Activated CD4-positive, alpha-beta T cell treated with anti-CD3 and anti-CD28 coated beads, Interleukin-2, amount 10 ng/mL, durations not matched to agents 7 days and 5 days (primary cell): ENCODE measurements at regions not wholly inside any gene's neighbourhood (a gene's known extent, or its start where the extent isn't known, plus 50 kb on each side); places are given as distances from the start of the nearest gene placed in this dataset.

Source experiments
- CTCF ChIA-PET: fragments of 350-600 bp; sonication (Branson Sonifier 250); formaldehyde crosslinking; loops from one replicate; lab custom pipeline; 2021; ENCODE audit warnings: antibody characterized with exemption; lab: Charles Lee
- POLR2A ChIA-PET: fragments of 350-600 bp; sonication (Branson Sonifier 250); formaldehyde crosslinking; loops from one replicate; lab custom pipeline; 2021; ENCODE audit warnings: antibody characterized with exemption; lab: Charles Lee
- DNase-seq: peaks from one replicate; pipeline ENCODE4 v3.0.0-alpha.2; 2020
- H3K27ac Mint-ChIP-seq: one replicate; pipeline ENCODE4 v1.8.0; 2021; ENCODE audit warnings: mild to moderate bottlenecking, moderate library complexity, mixed read lengths
- H3K27me3 Mint-ChIP-seq: one replicate; pipeline ENCODE4 v1.8.0; 2021; ENCODE audit warnings: mixed read lengths
- H3K36me3 Mint-ChIP-seq: one replicate; pipeline ENCODE4 v1.8.0; 2021; ENCODE audit warnings: low read depth, mixed read lengths
- H3K4me1 Mint-ChIP-seq: one replicate; pipeline ENCODE4 v1.8.0; 2021; ENCODE audit warnings: mixed read lengths
- H3K4me3 Mint-ChIP-seq: one replicate; pipeline ENCODE4 v1.8.0; 2021; ENCODE audit warnings: mild to moderate bottlenecking, moderate library complexity, mixed read lengths
- H3K9me3 Mint-ChIP-seq: one replicate; pipeline ENCODE4 v1.8.0; 2021; ENCODE audit warnings: mixed read lengths

DNA sequence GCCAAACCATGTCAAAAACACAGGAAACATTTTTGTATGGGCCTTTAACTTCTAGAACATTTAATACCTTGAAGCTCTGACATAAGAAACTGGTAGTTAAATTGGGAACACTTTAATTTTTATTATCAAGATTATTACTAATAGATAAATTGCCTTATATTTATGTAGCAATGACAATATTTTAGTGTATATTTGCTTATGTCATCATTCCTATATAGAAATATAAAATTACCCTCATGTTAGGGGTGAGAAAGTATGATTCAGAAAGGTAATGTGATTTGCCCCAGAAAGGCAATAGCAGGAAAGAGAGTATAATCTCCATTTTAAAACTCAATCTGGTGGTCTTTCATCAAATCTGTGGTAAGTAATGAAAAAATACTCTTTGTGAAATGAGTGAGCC lies 147.4 kb downstream of the IL15 start:
- CTCF ChIA-PET = no interaction called here
- Mint-ChIP-seq H3K36me3 (no peaks in the 10 kb centered on the region), H3K27me3 (peaks cover 2% of the 10 kb centered on the region), H3K27ac (no peak overlapping the region), H3K9me3 (no peaks in the 10 kb centered on the region), H3K4me3 (no peak overlapping the region), H3K4me1 (no peaks in the 10 kb centered on the region)
- POLR2A ChIA-PET = no interaction called here
- DNase-seq = no peak

DNA sequence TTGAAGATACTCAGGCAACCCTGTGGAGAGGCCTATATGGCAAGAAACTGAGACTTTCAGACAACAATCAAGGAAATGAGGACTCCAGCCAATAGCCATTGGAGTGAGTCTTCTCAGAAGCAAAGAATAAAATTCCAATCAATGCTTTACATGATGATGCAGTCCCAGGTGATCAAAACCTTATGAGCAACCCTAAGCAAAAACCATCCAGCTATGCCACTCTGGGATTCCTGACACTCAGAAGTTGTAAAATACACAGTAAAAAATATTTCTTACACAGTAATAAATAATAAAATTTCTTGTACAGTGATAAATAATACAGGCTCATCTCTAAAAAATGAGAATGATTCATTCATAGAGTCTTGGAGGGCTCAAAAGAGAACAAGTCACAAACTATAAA lies 150.6 kb downstream of the IL15 start:
- no peak overlapping the region for H3K27ac Mint-ChIP-seq
- peaks cover 3% of the 10 kb centered on the region for H3K27me3 Mint-ChIP-seq
- CTCF ChIA-PET = no interaction called here
- no peaks in the 10 kb centered on the region for H3K9me3 Mint-ChIP-seq
- H3K36me3 Mint-ChIP-seq = no peaks in the 10 kb centered on the region
- no peak overlapping the region for H3K4me3 Mint-ChIP-seq
- no peaks in the 10 kb centered on the region for H3K4me1 Mint-ChIP-seq
- no peak for DNase-seq
- POLR2A ChIA-PET = no interaction called here

DNA sequence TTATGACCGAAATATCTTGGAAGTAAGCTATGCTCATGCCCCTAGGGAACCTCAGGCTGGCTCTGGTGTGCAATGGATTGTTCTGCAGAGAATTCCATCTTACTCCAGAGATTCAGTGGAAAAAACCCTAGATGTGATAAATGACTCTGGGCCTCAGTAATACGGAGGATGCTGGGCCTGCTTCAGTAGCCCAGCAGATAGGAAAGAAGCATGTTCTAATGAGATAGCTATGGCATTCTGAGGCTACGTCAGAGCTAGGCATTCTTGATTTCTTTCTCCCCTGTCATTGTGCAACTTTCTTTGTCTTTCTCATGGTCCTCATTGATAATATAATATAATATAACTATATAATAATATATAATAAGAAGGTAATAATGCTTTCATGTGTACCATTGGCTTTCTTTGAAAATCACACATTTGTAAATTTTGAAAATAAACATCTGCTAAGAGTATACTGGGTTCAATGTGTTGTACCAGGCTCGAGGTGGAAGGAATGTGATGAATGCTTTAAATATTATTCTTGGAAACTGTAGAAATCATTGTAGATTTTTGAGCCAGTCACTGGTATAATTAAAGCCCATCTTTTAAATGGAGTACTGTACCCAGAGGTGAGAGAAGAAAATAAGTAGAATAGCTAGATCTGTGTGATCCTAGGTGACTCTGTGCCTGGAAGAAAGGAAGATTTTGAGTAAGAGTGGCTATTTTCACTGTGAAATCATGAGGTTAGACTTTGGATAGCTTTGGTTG lies 152.0 kb downstream of the IL15 start:
- POLR2A ChIA-PET = no interaction called here
- Mint-ChIP-seq H3K27ac (no peak overlapping the region), H3K4me3 (no peak overlapping the region), H3K27me3 (peaks cover 6% of the 10 kb centered on the region), H3K36me3 (no peaks in the 10 kb centered on the region), H3K4me1 (no peaks in the 10 kb centered on the region), H3K9me3 (no peaks in the 10 kb centered on the region)
- CTCF ChIA-PET = no interaction called here
- DNase-seq = no peak

- ChIA-PET CTCF (no interaction called here), POLR2A (no interaction called here)
- no peaks in the 10 kb centered on the region for H3K36me3 Mint-ChIP-seq
- no peak for DNase-seq
- no peaks in the 10 kb centered on the region for H3K4me1 Mint-ChIP-seq
- peaks cover 6% of the 10 kb centered on the region for H3K27me3 Mint-ChIP-seq
- H3K4me3 Mint-ChIP-seq = no peak overlapping the region
- H3K9me3 Mint-ChIP-seq = no peaks in the 10 kb centered on the region
- no peak overlapping the region for H3K27ac Mint-ChIP-seq
Observed at GRCh38 chr4:141789716-141790115, 153.3 kb downstream of the IL15 start.

DNA sequence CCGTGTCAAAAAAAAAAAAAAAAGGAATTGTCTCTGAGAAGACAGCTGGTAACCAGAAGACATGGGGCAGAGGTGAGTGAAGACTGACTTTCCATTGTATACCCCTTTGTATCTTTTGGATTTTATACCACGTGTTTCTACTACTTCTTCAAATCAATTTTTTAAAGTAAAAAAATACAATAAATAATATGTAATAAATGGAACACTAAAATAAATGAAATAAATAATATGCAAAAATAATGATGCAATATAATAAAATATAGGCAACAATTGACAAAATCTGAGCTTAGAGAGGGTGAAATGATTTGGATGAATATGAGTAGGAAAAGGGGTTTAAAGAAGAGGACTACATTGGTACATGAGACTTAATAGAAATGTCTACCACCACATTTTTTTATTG lies 155.8 kb downstream of the IL15 start:
- H3K36me3 Mint-ChIP-seq = no peaks in the 10 kb centered on the region
- H3K9me3 Mint-ChIP-seq = no peaks in the 10 kb centered on the region
- DNase-seq = no peak
- no peak overlapping the region for H3K4me3 Mint-ChIP-seq
- POLR2A ChIA-PET = no interaction called here
- peaks cover 4% of the 10 kb centered on the region for H3K27me3 Mint-ChIP-seq
- no peak overlapping the region for H3K27ac Mint-ChIP-seq
- CTCF ChIA-PET = no interaction called here
- H3K4me1 Mint-ChIP-seq = no peaks in the 10 kb centered on the region

DNA sequence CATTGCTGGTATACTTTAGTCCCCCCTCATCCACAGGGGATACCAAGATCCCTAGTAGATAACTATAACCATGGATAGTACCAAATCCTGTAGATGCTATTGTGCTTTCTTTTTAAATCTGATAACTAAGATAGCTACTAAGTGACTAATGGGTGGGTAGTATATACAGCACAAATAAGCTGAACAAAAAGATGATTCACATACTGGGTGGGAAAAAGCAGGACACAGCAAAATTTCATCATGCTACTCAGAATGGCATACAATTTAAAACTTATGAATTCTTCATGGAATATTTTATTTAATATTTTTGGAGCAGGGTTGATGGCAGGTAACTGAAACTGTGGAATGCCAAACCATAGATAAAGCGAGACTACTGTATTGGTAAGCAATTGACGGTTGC lies 161.6 kb downstream of the IL15 start:
- ChIA-PET POLR2A (no interaction called here), CTCF (no interaction called here)
- peaks cover 3% of the 10 kb centered on the region for H3K27me3 Mint-ChIP-seq
- no peak overlapping the region for H3K4me3 Mint-ChIP-seq
- no peaks in the 10 kb centered on the region for H3K9me3 Mint-ChIP-seq
- no peaks in the 10 kb centered on the region for H3K4me1 Mint-ChIP-seq
- H3K27ac Mint-ChIP-seq = no peak overlapping the region
- DNase-seq = no peak
- no peaks in the 10 kb centered on the region for H3K36me3 Mint-ChIP-seq

DNA sequence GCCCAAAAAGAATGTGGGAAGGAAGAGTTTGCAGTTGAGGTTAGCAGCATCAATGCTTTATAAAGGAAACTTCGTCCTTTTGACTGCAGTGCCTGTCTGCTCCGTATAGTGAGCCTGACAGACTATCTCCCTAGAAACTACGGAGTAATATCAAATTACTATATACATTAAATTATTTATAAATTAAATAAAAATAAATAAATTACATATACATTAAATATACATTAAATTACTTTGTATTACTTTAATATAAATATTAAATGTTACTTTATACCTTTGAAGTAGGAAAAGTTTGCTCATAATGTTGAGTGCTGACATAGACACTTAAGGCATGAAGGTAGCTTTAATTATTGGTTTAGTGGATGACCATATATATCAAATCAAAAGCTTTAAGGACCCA lies 165.2 kb downstream of the IL15 start:
- no peaks in the 10 kb centered on the region for H3K4me1 Mint-ChIP-seq
- no peak for DNase-seq
- H3K36me3 Mint-ChIP-seq = no peaks in the 10 kb centered on the region
- peaks cover 3% of the 10 kb centered on the region for H3K27me3 Mint-ChIP-seq
- no peak overlapping the region for H3K27ac Mint-ChIP-seq
- ChIA-PET POLR2A (no interaction called here), CTCF (no interaction called here)
- no peaks in the 10 kb centered on the region for H3K9me3 Mint-ChIP-seq
- no peak overlapping the region for H3K4me3 Mint-ChIP-seq

DNA sequence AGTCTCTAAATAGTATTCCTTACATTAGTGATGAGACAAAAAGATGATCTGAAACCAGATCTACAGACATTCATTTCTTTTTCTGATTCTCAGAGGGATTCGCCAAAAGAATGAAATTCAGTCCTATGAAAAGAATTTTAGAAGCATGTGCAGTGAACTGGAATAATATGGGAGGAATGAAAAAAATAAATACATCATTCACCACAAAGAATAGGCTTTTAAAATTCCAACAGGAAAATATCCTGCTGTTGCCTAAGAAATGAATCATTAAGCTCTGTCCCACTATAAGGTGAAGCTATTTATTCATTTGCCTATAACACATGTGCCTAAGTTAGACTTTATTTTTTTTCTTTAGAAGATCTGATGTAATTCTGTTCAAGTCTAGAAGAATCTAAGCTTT lies 165.9 kb downstream of the IL15 start:
- CTCF ChIA-PET = no interaction called here
- no peaks in the 10 kb centered on the region for H3K36me3 Mint-ChIP-seq
- DNase-seq = no peak

GRCh38 chr4:141804836-141805235 lies 168.5 kb downstream of the IL15 start:
- Mint-ChIP-seq H3K4me1 (no peaks in the 10 kb centered on the region), H3K4me3 (no peak overlapping the region), H3K27ac (no peak overlapping the region), H3K9me3 (no peaks in the 10 kb centered on the region), H3K27me3 (no peaks in the 10 kb centered on the region), H3K36me3 (no peaks in the 10 kb centered on the region)
- DNase-seq = no peak
- POLR2A ChIA-PET = no interaction called here
- CTCF ChIA-PET = no interaction called here

More for the DNA sequence above, 165.9 kb downstream of the IL15 start:
- H3K9me3 Mint-ChIP-seq = no peaks in the 10 kb centered on the region
- no peak overlapping the region for H3K27ac Mint-ChIP-seq
- no peak overlapping the region for H3K4me3 Mint-ChIP-seq
- no peaks in the 10 kb centered on the region for H3K4me1 Mint-ChIP-seq
- POLR2A ChIA-PET = no interaction called here
- H3K27me3 Mint-ChIP-seq = peaks cover 3% of the 10 kb centered on the region

DNA sequence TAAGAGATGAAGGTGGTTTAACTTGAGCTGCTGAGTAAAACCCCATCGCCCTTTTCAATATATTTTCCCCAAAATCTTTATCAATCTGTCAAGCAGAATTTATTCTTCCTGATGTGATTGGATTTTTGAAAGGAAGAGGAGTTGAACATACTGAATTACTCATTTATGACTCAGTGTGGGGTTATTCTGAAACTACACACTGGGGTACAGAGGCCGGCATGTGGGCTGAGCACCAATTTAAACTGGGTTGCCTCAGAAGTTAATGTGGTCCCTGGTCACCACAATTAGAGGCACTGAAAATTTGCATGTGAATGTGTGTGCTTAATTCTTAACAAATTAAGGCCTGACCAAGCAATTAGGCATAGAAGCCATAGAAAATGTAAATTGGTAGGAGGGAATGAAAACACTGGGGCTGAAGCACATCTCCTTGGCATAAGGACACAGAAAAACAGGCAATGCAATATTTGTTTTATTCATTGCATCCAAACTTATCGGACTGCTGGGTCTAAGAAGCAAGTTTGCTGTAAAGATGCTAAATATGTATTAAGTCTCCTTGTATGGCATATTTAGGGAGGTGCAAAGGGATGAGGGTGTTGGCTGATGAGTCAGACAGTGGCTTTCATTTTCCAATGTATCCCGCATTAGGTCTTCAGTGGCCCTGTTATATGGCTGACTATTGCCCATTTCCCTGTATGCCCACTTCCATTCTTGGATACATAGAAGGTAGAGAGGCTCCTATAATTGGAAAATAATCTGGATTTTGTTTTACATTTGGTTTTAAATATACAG lies 170.9 kb downstream of the IL15 start:
- no peak for DNase-seq
- ChIA-PET CTCF (interaction anchor here (0.8 kb wide), 1 partner anchor 11 kb away, joined by 3 read pairs; no protein-coding TSS in a partner anchor), POLR2A (no interaction called here)
- Mint-ChIP-seq H3K27me3 (no peaks in the 10 kb centered on the region), H3K36me3 (no peaks in the 10 kb centered on the region), H3K9me3 (no peaks in the 10 kb centered on the region), H3K4me3 (no peak overlapping the region), H3K4me1 (no peaks in the 10 kb centered on the region), H3K27ac (no peak overlapping the region)

- POLR2A ChIA-PET = no interaction called here
- no peak for DNase-seq
- Mint-ChIP-seq H3K4me1 (no peaks in the 10 kb centered on the region), H3K9me3 (no peaks in the 10 kb centered on the region), H3K4me3 (no peak overlapping the region), H3K27me3 (peaks cover 2% of the 10 kb centered on the region), H3K36me3 (no peaks in the 10 kb centered on the region), H3K27ac (no peak overlapping the region)
- CTCF ChIA-PET = no interaction called here
Observed at GRCh38 chr4:141810038-141810711, 173.8 kb downstream of the IL15 start.

GRCh38 chr4:141810712-141811375 lies 174.5 kb downstream of the IL15 start:
- H3K27me3 Mint-ChIP-seq = peaks cover 2% of the 10 kb centered on the region
- no peaks in the 10 kb centered on the region for H3K9me3 Mint-ChIP-seq
- no peak overlapping the region for H3K27ac Mint-ChIP-seq
- no peak overlapping the region for H3K4me3 Mint-ChIP-seq
- POLR2A ChIA-PET = no interaction called here
- CTCF ChIA-PET = no interaction called here
- H3K36me3 Mint-ChIP-seq = no peaks in the 10 kb centered on the region
- H3K4me1 Mint-ChIP-seq = no peaks in the 10 kb centered on the region
- DNase-seq = no peak

- Mint-ChIP-seq H3K27ac (no peak overlapping the region), H3K27me3 (peaks cover 2% of the 10 kb centered on the region), H3K36me3 (no peaks in the 10 kb centered on the region), H3K9me3 (no peaks in the 10 kb centered on the region), H3K4me3 (no peak overlapping the region), H3K4me1 (no peaks in the 10 kb centered on the region)
- POLR2A ChIA-PET = no interaction called here
- CTCF ChIA-PET = interaction anchor here (0.6 kb wide), 1 partner anchor 206 kb away, joined by 4 read pairs; no protein-coding TSS in a partner anchor
- no peak for DNase-seq
Observed at GRCh38 chr4:141812158-141812557, 175.8 kb downstream of the IL15 start.
